ENCODE measurements at regions not wholly inside any gene's neighbourhood (a gene's known extent, or its start where the extent isn't known, plus 50 kb on each side); places are given as distances from the start of the nearest gene placed in this dataset.
"Not testable (repeated sequence)": the region's sequence is repeated elsewhere in the genome, so short reads cannot be mapped to it uniquely, and the experiment has no call there.

DNA sequence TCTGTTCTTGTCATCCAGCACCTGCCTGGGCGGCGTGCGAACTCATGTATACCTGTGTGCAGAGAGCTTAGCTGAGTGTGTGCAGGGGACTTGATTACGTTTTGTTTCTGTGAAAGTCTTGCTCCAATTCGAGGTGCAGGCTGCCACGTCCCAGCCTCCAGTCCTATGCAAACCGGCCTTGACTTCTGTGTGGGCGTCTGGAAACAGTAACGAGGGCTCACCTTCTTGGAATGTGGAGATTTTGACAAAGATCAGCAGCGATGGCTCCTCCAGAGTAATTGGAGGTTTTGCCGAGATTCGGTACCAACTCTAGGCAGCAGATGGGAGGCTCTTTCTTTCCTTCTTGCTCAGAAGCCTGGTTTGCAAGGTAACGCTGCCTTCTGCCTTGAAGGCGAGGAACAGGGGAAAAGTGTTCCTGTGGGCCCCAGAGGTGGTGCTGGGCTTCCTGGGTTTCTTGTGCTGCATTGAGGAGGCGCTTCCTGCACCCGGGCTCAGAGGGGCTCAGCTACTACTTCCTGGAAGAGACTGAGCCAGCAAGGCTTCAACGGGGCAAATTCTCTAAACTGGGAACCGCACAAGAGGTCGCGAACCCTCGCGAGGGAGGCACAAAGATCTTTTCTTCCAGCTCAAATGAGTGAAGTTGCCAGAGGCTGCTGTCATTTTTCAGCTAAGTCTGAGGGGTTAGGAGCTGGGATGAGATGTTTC is 249.0 kb downstream of the AACS start:
- no peak for DNase-seq

DNA sequence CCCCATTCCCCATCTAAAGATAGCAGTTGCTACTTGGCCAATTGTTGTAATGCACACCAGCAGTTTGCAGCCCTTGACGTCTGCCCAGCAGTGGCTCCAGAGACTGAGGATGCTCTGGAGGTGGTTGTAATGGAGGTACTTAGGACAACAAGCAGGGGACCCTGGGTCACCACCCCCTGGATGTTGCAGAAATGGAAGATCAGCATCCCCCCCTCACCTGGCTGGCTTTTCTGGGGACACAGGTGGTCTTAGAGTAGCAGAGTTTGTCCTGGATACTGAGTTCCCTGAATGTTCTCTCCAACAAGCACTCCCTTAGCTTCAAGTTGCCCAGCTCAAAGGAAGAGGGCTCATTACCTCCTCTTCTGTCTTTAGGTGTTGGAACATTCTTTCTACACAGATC is 250.5 kb downstream of the AACS start:
- no peak for DNase-seq

DNA sequence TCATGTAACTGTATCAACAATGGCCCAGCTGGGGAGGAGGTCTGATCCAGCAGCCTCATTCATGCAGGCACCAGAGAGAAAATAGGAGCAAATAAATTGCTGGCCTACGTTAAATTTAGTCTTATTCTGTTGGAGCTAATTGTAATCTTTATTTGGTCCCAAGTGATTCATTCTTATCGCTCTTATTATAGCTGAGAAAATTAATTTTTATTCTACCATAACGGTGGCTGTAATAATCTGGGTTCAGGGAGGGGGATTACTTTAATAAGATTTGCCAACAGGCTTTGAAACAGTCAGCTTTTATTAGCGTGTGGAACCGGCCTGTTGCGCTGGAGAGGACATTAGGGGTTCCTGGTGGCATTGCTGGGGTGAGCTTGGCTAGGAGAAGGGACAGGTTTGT is 254.9 kb downstream of the AACS start:
- no peak for DNase-seq

DNA sequence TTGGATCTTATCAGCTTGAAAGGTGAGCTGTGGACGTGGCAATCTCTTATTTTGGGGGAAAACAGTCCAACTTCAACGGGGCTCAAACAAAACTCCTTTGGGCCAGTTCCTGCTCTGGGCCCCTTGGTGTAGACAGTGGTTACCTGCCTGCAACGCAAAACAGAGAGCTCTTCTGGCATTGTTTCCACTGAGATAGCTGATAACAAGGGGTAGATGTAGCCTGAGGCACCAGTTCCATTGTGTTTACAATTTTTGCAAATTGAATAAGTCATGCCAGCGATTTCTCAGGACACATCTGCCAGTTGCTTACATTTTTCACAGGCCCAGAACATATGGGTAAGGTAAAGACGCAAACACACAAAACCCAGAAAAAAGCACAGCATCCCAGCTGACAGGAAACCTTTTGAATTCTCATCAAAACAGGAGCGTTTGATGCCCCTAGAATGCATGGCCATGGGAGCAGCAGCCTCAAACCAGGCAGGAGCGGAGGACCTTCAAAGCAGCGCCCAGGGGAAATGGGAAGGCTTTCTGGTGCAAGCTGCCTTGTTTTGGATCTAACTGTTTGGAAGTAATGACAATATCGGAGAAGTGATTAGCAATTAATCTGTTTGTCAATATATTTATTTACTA is 259.7 kb downstream of the AACS start:
- DNase-seq = no peak

DNA sequence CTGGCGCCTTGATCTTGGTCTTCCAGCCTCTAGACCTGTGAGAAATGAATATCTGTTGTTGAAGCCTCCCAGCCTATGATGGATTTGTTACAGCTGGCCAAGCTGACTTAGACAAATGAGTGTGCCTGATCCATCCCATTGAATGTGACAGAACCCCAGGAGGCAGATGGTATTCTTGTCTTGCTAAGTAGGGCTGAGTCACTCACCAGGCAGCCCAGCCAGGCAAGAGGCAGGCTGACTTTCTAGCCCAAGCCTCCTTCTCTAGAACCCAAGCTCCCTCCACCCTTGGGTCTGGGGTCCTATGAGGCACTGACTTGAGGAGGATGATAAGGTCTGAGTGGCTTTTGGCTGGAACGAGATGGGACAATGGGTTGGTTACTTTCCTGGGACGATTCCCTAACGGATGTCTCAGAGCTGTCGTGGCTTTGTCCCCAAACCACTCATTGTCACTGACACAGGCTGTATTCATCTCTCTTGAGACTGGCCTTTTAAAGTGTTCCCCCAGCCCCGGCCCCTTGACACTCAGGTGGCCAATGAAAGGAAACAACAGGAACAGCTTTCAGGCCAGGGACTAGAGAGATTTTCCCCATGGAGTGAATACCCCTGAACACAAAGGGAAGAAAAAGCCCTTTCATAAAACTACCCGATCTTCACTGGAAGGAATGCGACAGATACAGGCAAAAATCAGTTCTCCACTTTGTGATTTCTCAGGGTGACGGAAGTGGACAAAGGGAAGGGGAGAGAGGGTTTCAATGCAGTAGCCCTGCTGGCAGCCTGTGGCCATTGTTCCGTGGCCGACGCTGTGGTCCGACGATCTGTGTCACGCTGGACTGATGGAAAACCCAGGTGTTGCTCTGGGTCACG is 264.2 kb downstream of the AACS start:
- no peak for DNase-seq

DNA sequence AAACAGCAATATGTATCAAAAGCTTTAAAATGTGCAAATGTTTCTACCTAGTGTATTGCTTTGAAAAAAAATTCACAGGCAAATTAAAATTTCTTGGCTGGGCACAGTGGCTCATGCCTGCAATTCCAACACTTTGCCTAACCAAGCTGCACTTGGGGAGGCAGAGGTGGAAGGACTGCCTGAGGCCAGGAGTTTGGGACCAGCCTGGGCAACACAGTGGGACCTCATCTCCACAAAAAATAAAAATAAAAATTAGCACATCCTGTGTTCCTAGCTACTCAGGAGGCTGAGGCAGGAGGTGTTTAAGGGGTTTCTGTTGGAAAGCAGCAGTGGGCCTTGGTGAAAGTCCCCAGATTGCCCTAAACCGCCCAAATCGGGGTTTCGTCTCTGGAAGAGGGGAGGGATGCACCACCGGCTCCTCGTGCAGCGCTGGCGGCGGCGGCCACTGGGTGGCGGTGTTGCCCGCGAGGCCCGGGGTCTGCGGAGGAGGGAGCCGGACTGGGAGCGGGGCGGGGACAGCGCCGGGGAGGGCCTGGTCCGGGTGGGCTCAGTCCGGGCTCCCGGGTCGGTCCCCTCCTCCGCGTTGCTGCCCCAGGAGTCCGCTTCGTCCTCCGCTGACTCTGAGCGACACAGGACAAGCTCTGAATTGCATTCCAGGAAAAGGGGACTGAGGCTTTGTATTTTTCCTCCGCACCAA is 265.6 kb downstream of the AACS start:
- peak; percentile 29 for DNase-seq

DNA sequence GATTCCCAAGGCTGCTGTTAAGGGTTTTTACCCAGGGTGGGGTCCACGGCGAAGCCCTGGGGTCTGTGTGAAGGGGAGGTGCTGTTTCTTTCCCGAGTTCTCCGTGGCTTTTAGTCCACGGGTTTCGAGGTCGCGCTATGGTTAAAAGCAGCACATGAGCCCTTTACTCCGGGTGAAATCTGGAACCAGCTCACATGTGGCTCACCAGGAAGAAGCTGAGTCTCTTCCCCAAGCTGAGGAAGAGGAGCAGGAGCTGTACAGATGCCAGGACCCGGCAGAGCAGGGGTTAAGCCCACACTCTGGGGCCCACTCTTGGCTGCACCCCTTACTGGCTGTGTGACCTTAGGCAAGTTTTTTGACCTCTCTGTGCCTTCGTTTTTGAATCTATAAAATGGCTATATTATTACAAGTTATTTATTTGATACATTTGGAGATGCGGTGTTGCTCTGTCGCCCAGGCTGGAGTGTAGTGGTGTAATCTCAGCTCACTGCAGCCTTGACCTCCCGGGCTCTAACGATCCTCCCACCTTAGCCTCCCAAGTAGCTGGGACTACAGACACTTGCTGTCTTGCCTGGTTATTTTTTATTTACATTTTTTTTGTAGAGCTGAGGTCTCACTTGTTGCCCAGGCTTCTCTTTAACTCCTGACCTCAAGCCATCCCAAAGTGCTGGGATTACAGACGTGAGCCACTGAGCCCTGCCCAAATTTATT is 266.3 kb downstream of the AACS start:
- no peak for DNase-seq

DNA sequence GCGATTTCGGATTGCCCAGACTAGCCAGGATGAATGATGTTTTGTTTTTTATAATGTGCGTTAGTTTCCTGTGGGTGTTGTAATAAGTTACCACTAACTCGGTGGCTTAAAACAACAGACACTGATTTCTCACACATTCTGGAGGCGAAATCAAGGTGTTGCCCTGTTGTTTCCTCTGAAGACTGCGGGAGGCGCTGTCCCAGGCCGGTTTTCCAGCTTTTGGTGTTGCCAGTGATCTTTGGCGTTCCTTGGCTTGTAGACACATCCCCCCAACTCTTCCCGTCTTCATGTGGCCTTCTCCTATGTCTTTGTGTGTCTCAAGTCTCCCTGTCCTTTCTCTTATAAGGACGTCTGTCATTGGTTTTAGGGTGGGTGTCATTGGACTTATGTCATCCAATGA is 267.7 kb downstream of the AACS start:
- no peak for DNase-seq

DNA sequence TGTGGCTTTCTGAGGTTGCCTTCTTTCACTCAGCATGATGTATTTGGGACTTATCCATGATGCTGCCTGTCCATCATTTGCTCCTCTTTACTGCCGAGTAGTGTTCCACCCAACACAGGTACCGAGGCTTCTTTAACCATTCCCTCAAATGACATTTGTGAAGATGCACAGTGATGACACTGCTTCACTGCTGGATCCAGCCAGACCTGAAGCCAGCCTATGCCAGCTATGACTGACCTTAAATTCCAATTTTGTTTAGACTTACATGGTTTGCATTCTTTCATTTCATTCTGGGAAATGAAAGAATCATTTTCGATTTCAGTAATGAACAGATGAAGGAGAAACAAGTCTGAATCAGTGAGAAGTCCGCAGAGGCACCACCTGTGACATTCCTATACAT is 271.0 kb downstream of the AACS start:
- DNase-seq = no peak

DNA sequence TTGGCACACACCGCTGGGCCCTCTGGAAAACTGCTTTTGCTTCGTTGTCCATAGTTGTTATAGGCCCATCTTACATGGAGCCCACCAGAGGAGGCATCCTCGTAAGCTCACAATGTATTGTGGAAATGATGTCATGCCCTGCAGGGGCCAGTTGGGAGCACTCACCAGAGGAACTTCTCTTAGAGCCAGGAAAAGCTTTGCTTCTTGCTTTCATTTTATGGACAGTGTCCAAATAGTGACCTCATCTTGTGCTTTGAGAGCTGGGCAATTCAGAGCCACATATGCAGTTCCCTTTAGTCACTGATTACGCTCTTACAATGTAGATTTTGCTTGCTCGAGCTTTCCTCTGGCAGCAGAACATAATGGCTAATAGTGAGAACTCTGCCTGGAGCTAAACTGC is 275.6 kb downstream of the AACS start:
- DNase-seq = peak; percentile 70

DNA sequence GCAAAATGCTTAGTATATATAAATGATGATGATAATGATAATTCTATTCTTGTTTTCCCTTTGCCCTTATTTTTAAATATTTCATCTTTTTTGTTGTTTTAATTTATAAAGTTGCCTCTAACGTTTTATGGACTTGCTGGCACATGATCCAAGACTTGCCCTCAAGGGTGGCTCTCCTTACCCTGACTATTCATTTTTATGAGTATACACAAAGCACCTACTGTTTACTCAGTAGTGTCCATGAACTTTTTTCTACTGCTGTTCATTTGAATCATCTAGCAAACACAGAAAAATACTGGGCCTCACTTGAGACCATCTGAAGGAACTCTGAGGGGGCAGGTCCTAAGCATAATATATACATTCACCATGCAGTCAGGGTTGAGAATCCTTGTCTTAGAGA is 276.2 kb downstream of the AACS start:
- DNase-seq = no peak

DNA sequence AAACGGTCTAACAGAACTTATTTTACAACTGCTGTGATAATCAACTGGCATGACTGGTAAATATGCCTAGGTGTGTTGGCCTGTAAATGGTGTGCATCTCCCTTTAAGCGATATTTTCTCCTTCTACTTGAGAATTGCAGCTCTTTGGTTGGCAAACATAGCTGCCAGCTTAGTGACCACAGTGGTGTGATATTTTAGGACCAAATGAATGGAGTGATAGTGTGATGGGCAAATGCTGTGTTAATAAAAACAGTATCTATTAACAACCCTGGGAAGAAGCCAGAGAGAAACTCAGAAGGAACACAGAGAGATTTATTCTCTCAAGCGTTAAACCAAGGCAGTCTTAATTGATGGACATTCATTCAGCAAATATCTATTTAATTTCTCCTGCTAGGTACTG is 278.4 kb downstream of the AACS start:
- no peak for DNase-seq

DNA sequence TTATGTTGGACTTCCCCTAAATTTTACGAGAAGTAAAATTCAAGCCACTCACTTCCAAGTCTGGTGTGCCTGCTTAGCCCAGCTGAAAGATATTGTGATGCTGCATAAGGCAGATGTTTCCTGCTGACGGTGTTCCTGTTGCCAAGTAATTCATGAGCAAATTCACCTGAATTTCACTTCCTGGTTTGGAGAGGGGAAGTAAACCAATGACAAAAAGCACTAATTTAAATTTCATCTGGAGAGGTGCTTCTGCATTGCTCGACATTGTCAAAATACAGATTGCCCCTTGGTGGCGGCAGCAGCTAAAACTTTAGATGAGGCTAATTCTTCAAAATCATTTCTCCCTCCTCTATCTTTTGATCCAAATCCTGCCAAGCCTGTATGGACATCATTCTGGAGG is 281.1 kb downstream of the AACS start:
- DNase-seq = peak; percentile 4

DNA sequence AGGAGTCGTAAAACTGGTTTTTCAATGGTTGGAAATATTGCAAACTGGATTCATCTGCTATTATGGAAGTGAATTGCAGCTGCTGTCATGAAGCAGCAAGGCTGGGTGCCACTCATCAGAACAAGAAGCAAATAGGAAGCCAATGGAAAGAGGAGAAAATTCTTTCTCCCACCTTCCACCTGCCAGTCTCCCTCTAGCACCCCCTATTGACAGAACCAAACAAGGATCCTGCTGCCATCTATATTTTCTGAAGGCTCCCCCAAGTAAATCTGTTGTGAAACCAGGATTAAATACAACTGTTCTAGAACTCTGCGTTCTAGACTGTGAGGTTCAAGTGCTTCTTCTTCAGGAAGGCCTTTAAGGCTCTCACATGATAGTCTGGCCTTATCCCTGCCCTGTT is 286.6 kb downstream of the AACS start:
- DNase-seq = no peak

DNA sequence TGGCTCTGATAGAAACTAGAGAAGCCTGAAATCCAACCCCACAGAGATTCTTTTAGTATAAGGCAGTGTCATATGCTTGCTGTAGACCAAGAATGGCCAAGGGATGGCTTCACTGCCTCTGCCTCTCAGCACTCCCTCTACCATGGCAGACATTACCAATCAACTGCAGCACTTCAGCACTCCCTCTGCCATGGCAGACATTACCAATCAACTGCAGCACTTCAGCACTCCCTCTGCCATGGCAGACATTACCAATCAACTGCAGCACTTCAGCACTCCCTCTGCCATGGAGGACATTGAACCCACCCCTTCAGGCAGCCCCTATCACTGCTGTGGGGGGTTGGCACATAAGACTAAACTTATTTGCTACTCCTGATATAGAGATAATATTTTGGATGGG is 287.8 kb downstream of the AACS start:
- DNase-seq = not testable (repeated sequence)

DNA sequence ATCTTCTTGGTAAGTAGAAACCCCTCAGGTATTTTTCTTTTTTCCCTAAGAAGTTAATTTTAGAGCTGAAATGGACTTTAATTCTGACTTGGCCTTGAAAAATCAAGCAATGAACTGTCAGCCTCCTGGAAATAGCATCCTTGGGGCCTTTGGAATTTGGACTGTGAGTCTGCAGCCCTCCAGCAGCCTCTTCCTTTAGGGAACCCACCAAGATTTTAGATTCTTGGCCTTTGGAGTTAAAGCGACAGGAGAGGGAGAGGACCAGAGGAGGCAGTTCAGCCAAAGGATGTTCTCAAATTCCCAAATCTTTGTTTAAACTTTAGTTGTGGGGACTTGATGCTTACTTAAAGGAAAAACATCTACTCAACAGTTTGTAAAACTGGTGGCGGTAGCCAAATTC is 288.6 kb downstream of the AACS start:
- no peak for DNase-seq

DNA sequence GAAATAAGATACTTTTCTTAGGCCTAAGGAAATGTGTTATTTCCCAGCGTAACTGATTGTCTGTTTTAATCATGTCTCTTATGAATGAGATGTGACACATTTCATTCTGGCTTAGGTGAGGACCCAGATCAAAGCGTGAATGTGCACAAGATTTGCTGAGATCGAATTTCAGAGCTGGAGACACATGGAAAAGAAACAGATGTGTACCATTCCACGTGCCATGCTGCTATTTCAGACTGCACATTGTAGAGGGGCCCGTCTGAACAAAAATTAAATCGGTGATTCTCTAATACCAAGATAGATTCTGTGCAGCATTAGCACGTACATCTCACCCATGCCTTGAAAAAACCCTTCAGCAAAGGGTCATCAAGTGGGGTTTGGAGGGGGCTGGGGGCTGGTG is 290.4 kb downstream of the AACS start:
- DNase-seq = no peak

DNA sequence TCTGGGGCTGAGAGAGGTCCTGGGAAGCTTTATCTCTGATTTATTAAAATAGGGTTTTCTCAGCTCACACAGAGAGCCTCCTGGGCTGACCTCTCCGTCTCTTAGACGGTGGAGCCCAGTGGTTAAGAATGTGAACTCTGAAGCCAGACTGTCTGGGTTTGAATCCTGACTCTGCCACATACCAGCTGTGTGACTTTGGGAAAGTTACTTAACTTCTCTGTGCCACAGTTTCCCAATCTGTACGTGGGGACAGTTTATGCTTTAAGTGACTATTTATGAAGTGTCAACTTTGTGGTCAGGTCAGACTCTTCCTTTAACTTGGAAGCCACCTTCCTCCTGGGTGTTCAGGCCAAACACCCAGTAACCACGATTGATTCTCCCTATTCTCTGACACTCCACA is 290.9 kb downstream of the AACS start:
- DNase-seq = no peak

DNA sequence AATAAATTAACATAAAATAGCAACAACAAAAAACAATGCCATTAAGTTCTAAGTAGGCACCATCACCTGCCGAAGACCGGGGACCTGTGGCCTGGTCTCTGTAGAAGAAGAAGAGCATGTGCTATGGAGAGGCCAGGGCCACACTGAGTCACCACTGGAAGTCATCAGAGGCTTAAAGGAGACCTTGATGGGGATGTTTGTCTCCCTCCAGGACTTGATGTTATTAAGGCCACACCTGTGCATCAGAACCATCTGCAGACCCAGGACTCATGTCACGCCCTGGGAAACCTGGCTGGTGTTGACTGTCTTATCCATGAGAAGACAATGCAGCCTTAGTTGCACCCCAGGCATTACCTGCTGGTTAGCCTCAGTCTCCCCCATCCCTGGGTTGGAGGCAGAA is 292.3 kb downstream of the AACS start:
- no peak for DNase-seq

DNA sequence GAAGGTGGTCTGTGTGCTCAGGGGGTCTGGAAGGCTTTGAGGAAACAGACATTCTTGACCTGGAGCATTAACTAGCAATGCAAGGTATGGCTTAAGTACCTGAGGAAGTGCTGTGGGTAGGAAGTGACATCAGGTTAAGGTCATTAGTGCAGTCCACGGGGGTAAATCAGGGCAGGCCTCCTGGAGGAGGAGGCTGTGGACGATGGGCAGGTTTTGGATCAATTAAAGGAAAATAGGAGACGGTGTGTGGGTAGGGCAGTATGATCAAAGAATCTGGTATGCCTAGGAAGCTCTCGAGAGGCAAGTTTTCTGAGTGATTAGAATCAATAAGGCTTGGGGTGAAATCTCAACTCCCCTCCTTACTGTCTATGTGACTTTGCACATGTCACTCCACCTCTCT is 295.3 kb downstream of the AACS start:
- no peak for DNase-seq

DNA sequence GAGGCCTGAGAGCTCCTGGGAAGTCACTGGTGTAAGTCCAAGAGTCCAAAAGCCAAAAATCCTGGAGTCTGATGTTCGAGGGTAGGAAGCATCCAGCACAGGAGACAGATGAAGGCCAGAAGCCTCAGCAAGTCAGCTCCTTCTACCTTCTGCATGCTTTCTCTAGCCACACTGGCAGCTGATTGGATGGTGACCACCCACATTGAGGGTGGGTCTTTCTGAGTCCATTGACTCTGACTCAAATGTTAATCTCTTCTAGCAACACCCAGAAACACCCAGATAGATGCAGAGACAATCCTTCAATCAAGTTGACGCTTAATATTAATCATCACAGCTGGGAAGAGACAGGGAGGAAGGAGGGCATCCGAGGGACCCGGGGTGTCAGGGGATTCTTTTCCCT is 305.8 kb downstream of the AACS start:
- no peak for DNase-seq

DNA sequence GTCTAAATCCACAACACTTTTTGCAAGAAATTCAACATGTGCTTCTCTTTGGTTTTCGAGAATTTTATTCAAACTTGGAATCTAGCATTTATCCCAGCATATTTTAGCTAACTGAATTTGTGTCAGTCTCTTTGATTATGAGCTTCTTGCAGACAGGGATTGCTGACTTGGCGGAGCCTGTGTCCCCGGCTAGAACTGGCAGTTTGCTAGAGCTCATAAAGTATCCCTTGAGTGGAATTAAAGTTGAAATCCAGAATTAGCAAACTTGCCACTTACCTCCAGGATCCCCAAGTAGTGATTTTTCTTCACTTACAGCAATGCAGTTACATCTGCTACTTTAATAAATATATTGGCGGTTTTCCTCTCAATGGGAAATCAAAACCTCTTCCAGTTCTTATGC is 306.9 kb downstream of the AACS start:
- DNase-seq = no peak

DNA sequence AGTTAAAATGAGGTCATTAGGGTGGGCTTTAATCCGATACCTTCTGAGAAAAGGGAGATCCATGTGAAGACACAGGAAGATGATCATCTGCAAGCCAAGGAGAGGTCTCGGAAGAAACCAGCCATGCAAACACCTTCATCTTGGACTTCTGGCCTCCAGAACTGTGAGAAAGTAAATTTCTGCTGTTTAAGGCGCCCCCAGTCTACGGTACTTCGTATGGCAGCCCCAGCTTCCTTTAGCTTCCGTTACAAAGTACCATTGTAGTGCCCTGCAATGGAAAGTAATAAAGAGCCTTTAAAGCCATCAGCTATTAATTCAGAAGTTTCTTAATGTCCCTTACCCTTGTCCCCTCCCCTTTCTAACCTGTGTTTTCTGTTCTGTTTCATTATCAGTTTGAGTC is 308.1 kb downstream of the AACS start:
- DNase-seq = no peak
